SJCRH30 (cell line): ENCODE measurements at regions not wholly inside any gene's neighbourhood (a gene's known extent, or its start where the extent isn't known, plus 50 kb on each side); places are given as distances from the start of the nearest gene placed in this dataset.

ENCODE experiments used
- DNase-seq, 2 experiments: peaks; one replicate each; pipeline ENCODE4 v3.0.0-alpha.2; 2015 to 2020
- H3K27ac ChIP-seq: fragments of 250-450 bp; sonication (Bioruptor Pico); 2 replicates; pipeline ENCODE4 v1.5.1; 2020; ENCODE audit warnings: mild to moderate bottlenecking, moderate library complexity
- H3K27me3 ChIP-seq: fragments of 250-450 bp; sonication (Bioruptor Pico); 2 replicates; pipeline ENCODE4 v1.5.1; 2020; ENCODE audit warnings: mild to moderate bottlenecking, moderate library complexity
- H3K36me3 ChIP-seq: fragments of 250-450 bp; sonication (Bioruptor Pico); 2 replicates; pipeline ENCODE4 v1.5.1; 2020; ENCODE audit warnings: mild to moderate bottlenecking, moderate library complexity
- H3K4me1 ChIP-seq: fragments of 250-450 bp; sonication (Bioruptor Pico); 2 replicates; pipeline ENCODE4 v1.5.1; 2020; ENCODE audit warnings: mild to moderate bottlenecking, moderate library complexity
- H3K4me3 ChIP-seq: fragments of 250-450 bp; sonication (Bioruptor Pico); 2 replicates; pipeline ENCODE4 v1.5.1; 2020; ENCODE audit warnings: mild to moderate bottlenecking, moderate library complexity
- H3K9me3 ChIP-seq: fragments of 250-450 bp; sonication (Bioruptor Pico); replicated peaks from 2 replicates; pipeline ENCODE4 v1.5.1; 2020; ENCODE audit warnings: mild to moderate bottlenecking, moderate library complexity

- H3K36me3 ChIP-seq = no peaks in the 10 kb centered on the region
- no peak overlapping the region for H3K27ac ChIP-seq
- H3K4me1 ChIP-seq = peaks cover 12% of the 10 kb centered on the region
- H3K4me3 ChIP-seq = no peak overlapping the region
- no peaks in the 10 kb centered on the region for H3K9me3 ChIP-seq
- no peak for DNase-seq
- H3K27me3 ChIP-seq = no peaks in the 10 kb centered on the region
Measured at GRCh38 chr3:153061938-153062528, 100.0 kb upstream of the RAP2B start.

GRCh38 chr3:153063337-153063736, 98.7 kb upstream of the RAP2B start:
- Histone ChIP-seq H3K4me1 (peaks cover 5% of the 10 kb centered on the region; the same call in 1 of the 2 replicates), H3K36me3 (no peaks in the 10 kb centered on the region), H3K27ac (no peak overlapping the region), H3K4me3 (no peak overlapping the region), H3K27me3 (no peaks in the 10 kb centered on the region), H3K9me3 (no peaks in the 10 kb centered on the region)
- DNase-seq = no peak

- no peaks in the 10 kb centered on the region for H3K4me1 ChIP-seq
- H3K4me3 ChIP-seq = no peak overlapping the region
- no peaks in the 10 kb centered on the region for H3K9me3 ChIP-seq
- no peaks in the 10 kb centered on the region for H3K27me3 ChIP-seq
- no peak overlapping the region for H3K27ac ChIP-seq
- no peaks in the 10 kb centered on the region for H3K36me3 ChIP-seq
- DNase-seq = no peak
Measured at GRCh38 chr3:153066983-153067382, 95.0 kb upstream of the RAP2B start.

- H3K27me3 ChIP-seq = no peaks in the 10 kb centered on the region
- H3K4me1 ChIP-seq = no peaks in the 10 kb centered on the region
- no peaks in the 10 kb centered on the region for H3K36me3 ChIP-seq
- no peaks in the 10 kb centered on the region for H3K9me3 ChIP-seq
- no peak for DNase-seq
- no peak overlapping the region for H3K27ac ChIP-seq
- H3K4me3 ChIP-seq = no peak overlapping the region
Measured at GRCh38 chr3:153069598-153070510, 92.2 kb upstream of the RAP2B start.

DNA sequence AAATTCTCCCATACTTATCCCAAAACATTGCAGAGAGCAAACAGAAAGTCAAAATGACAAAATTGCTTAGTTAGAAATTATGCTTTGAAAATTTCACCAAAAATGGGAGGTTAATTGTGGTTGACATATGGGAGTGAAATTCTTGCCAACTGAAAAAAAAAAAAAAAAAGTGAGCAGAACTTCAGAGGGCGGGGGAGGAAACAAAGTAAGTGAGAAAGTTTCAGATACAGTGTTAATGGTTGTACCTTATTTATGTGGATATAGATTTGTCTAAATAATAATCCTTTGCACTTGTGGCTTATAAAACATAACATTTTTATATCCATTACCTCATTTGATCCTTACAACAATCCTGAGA, 91.5 kb upstream of the RAP2B start:
- Histone ChIP-seq H3K27me3 (no peaks in the 10 kb centered on the region), H3K9me3 (no peaks in the 10 kb centered on the region), H3K4me1 (no peaks in the 10 kb centered on the region), H3K36me3 (no peaks in the 10 kb centered on the region), H3K27ac (no peak overlapping the region), H3K4me3 (no peak overlapping the region)
- no peak for DNase-seq

DNA sequence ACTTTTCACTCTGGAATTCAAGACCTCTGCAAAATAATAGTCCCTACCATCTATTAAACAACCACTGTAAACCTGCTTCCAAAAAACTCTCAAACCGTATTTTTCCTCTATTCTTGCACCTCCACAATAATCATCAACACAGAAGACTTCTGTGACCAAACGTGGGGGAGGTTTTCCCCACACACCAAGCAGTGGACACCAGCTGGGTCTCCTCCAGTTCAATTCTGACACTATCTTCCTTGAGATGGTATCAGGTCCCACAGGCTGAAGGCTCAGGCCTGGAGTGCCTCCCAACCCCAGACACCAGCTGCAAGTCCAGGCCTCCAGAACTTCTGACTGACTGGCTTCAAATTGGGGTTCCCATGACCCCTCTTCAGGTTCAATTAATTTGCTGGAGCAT, 89.6 kb upstream of the RAP2B start:
- H3K4me3 ChIP-seq = no peak overlapping the region
- no peak overlapping the region for H3K27ac ChIP-seq
- H3K27me3 ChIP-seq = no peaks in the 10 kb centered on the region
- no peaks in the 10 kb centered on the region for H3K9me3 ChIP-seq
- no peaks in the 10 kb centered on the region for H3K4me1 ChIP-seq
- no peak for DNase-seq
- H3K36me3 ChIP-seq = no peaks in the 10 kb centered on the region

GRCh38 chr3:153072856-153073255, 89.2 kb upstream of the RAP2B start:
- no peaks in the 10 kb centered on the region for H3K27me3 ChIP-seq
- DNase-seq = no peak
- no peaks in the 10 kb centered on the region for H3K4me1 ChIP-seq
- H3K36me3 ChIP-seq = no peaks in the 10 kb centered on the region
- no peak overlapping the region for H3K4me3 ChIP-seq
- H3K27ac ChIP-seq = no peak overlapping the region
- H3K9me3 ChIP-seq = no peaks in the 10 kb centered on the region

GRCh38 chr3:153073636-153074035, 88.4 kb upstream of the RAP2B start:
- no peak overlapping the region for H3K27ac ChIP-seq
- no peaks in the 10 kb centered on the region for H3K4me1 ChIP-seq
- H3K36me3 ChIP-seq = no peaks in the 10 kb centered on the region
- H3K9me3 ChIP-seq = no peaks in the 10 kb centered on the region
- DNase-seq = no peak
- no peak overlapping the region for H3K4me3 ChIP-seq
- no peaks in the 10 kb centered on the region for H3K27me3 ChIP-seq

- no peaks in the 10 kb centered on the region for H3K36me3 ChIP-seq
- H3K27ac ChIP-seq = no peak overlapping the region
- H3K9me3 ChIP-seq = no peaks in the 10 kb centered on the region
- no peaks in the 10 kb centered on the region for H3K4me1 ChIP-seq
- no peak overlapping the region for H3K4me3 ChIP-seq
- no peak for DNase-seq
- H3K27me3 ChIP-seq = no peaks in the 10 kb centered on the region
Measured at GRCh38 chr3:153078826-153079225, 83.2 kb upstream of the RAP2B start.

GRCh38 chr3:153079386-153079785, 82.6 kb upstream of the RAP2B start:
- no peaks in the 10 kb centered on the region for H3K9me3 ChIP-seq

GRCh38 chr3:153080778-153081240, 81.2 kb upstream of the RAP2B start:
- Histone ChIP-seq H3K36me3 (no peaks in the 10 kb centered on the region), H3K9me3 (no peaks in the 10 kb centered on the region), H3K27me3 (no peaks in the 10 kb centered on the region), H3K27ac (no peak overlapping the region), H3K4me1 (no peaks in the 10 kb centered on the region), H3K4me3 (no peak overlapping the region)
- DNase-seq = no peak

More at GRCh38 chr3:153079386-153079785, 82.6 kb upstream of the RAP2B start:
- Histone ChIP-seq H3K4me3 (no peak overlapping the region), H3K4me1 (no peaks in the 10 kb centered on the region), H3K36me3 (no peaks in the 10 kb centered on the region), H3K27me3 (no peaks in the 10 kb centered on the region), H3K27ac (no peak overlapping the region)
- DNase-seq = no peak

GRCh38 chr3:153084431-153084830, 77.6 kb upstream of the RAP2B start:
- H3K36me3 ChIP-seq = no peaks in the 10 kb centered on the region
- no peaks in the 10 kb centered on the region for H3K4me1 ChIP-seq
- no peaks in the 10 kb centered on the region for H3K9me3 ChIP-seq
- no peaks in the 10 kb centered on the region for H3K27me3 ChIP-seq
- DNase-seq = no peak
- no peak overlapping the region for H3K4me3 ChIP-seq
- no peak overlapping the region for H3K27ac ChIP-seq

GRCh38 chr3:153087595-153088566, 74.1 kb upstream of the RAP2B start:
- H3K27me3 ChIP-seq = no peaks in the 10 kb centered on the region
- H3K27ac ChIP-seq = no peak overlapping the region
- H3K4me3 ChIP-seq = no peak overlapping the region
- no peaks in the 10 kb centered on the region for H3K9me3 ChIP-seq
- DNase-seq = no peak
- H3K4me1 ChIP-seq = no peaks in the 10 kb centered on the region
- H3K36me3 ChIP-seq = no peaks in the 10 kb centered on the region

GRCh38 chr3:153089620-153090019, 72.4 kb upstream of the RAP2B start:
- H3K27ac ChIP-seq = no peak overlapping the region
- H3K9me3 ChIP-seq = no peaks in the 10 kb centered on the region
- no peaks in the 10 kb centered on the region for H3K27me3 ChIP-seq
- no peak for DNase-seq
- no peak overlapping the region for H3K4me3 ChIP-seq
- H3K36me3 ChIP-seq = no peaks in the 10 kb centered on the region
- no peaks in the 10 kb centered on the region for H3K4me1 ChIP-seq

DNA sequence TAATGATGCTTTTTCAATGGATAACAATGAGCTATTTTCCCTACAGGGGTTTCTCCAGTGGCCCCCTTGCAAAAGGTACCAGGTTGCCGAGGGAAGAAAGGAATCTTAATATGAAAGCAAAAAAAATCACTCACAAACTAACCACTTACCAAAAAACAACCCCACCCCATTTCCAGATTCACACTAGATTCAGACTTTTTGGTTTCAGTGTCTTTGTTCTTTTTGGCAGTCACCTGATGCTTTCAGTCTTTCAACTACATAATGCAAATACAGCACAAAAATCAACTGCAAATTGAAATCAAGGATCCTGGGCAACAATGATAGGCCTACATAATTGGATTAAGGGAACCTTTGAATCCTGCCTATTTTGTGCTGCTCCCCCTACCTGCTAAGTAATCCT, 71.1 kb upstream of the RAP2B start:
- no peak overlapping the region for H3K4me3 ChIP-seq
- no peaks in the 10 kb centered on the region for H3K27me3 ChIP-seq
- H3K9me3 ChIP-seq = no peaks in the 10 kb centered on the region
- no peak overlapping the region for H3K27ac ChIP-seq
- no peak for DNase-seq
- no peaks in the 10 kb centered on the region for H3K4me1 ChIP-seq
- H3K36me3 ChIP-seq = no peaks in the 10 kb centered on the region
